Inflammatory macrophage treated with lipopolysaccharide for 4 hours (primary cell): ENCODE measurements at regions not wholly inside any gene's neighbourhood (a gene's known extent, or its start where the extent isn't known, plus 50 kb on each side); places are given as distances from the start of the nearest gene placed in this dataset.
"Not testable (repeated sequence)": the region's sequence is repeated elsewhere in the genome, so short reads cannot be mapped to it uniquely, and the experiment has no call there.

ENCODE experiments used
- DNase-seq: peaks from one replicate; pipeline ENCODE4 v3.0.0-alpha.2; 2020

- no peak for DNase-seq
Observed at GRCh38 chr4:95779447-95779846, 60.4 kb upstream of the PDHA2 start.

DNA sequence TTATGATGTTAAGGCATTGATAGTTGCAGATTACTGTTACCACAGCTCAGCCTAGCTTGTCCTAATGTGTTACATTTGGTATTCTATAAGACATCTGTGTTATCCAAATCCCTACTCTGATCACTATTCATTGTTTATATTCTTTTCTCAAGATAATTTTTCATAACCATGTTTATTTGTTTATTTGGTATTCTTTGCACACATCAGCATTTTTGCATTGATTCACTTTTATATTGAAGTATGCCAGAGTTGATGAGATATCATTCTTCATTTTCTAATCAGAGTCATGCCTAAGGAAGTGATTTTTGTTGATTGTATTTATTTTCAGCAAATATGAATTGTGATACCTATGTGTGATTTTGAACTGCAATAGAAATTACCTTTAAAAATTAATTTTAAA, 61.2 kb upstream of the PDHA2 start:
- no peak for DNase-seq

GRCh38 chr4:95770605-95771004, 69.3 kb upstream of the PDHA2 start:
- not testable (repeated sequence) for DNase-seq

DNA sequence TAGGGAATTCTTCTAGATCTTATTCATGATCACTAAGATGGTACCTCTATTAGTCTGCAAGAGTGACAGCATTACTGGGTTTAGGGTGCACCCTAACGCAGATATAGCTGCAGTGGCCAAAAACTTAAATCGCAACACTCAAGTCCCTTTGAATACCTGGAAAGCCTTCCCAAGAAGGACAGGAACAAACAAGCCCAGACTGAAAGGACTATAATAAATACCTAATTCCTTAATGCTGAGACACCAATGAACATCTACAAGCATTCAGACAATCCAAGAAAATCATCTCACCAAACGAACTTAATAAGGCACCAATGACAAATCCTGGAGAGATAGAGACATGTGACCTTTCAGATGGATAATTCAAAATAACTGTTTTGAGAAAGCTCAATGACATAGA, 74.9 kb upstream of the PDHA2 start:
- DNase-seq: no peak

- DNase-seq: no peak
Observed at GRCh38 chr4:95761871-95762270, 78.0 kb upstream of the PDHA2 start.

- DNase-seq: no peak
Observed at GRCh38 chr4:95761426-95761825, 78.5 kb upstream of the PDHA2 start.

DNA sequence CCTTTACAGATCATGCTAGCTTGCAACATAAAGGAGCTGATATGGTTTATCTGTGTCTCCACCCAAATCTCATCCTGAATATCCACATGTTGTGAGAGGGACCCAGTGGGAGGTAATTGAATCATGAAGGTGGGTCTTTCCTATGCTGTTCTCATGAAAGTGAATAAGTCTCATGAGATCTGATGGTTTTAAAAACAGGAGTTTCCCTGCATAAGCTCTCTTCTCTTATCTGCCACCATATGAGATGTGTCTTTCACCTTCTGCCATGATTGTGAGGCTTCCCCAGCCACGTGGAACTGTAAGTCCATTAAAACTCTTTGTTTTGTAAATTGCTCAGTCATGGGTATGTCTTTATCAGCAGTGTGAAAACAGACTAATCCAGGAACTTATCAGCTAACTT, 79.2 kb upstream of the PDHA2 start:
- not testable (repeated sequence) for DNase-seq

- DNase-seq: no peak
Observed at GRCh38 chr4:95758001-95758400, 81.9 kb upstream of the PDHA2 start.

DNA sequence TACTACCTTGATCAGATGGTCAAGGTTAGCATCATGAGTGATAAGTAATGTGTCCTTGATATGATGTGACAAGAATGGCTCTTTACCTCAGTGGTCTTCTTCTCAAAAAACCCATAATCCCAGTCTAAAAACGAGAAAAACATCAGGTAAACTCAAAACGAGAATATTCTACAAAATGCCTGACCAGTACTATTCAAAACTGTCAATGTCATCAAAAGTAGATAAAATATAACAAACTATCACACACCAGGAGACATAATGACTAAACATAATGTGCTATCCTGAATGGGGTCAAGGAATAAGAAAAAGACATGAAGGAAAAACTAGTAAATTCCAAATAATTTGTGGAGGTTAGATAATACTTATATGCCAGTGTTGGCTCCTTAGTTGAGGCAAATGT, 85.2 kb upstream of the PDHA2 start:
- no peak for DNase-seq

DNA sequence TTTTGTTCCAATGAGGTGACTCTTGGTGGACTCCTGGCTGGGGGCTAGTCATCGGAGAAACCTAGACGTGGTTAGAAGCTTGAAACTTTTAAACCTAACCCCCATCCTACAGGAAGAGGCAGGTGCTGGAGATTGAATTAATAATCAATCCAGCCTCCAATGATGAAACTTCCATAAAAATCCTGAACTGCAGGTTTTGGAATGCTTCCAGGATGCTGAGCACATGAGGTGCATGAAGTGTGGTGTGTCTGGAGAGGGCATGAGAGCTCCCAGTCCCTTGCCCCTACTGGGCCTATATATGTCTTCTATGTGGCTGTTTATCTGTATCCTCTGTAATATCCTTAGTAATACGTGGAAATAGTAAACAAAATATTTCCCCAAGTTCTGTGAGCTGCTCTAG, 90.7 kb upstream of the PDHA2 start:
- DNase-seq: no peak

GRCh38 chr4:95742872-95743271, 97.0 kb upstream of the PDHA2 start:
- DNase-seq: no peak

DNA sequence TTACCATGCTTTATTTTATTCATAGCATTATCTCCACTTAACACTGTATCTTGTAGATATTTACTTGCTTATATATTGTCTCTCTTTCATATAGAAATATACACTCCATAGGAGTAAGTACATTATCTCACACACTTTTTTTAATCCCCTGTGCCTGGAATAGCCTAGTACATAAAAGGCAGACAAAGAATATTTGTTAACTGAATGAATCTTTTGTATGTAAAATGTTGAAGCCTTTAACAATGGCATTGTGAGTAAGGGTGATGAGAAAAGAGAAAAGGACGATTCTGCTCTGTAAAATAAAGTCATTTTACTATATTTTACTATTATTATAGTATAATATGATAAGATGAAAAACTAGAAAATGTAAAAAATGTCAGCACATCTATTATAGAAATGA, 97.7 kb upstream of the PDHA2 start:
- no peak for DNase-seq

- DNase-seq: no peak
Observed at GRCh38 chr4:95732061-95732460, 107.8 kb upstream of the PDHA2 start.

DNA sequence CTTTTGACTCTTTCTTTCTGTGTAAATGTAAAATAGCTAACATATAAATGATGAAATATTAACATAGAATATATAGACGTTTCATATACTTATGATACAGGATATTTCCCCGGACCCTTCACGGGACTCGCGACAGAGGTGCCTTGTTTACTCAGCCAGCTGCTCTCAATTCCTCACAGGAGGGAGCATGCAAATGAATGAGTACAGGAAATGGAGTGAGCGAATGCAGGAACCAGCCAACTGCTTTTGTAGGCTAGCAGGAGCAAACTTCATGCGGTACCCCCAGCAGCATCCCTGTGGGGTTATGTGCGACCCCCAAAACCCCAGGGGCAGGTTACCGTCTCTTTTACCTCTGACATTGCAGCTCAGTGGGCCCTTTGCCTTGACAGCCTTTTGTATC, 110.3 kb upstream of the PDHA2 start:
- DNase-seq: no peak

GRCh38 chr4:95728145-95728544, 111.7 kb upstream of the PDHA2 start:
- DNase-seq: no peak

GRCh38 chr4:95715830-95716229, 124.1 kb upstream of the PDHA2 start:
- DNase-seq: no peak

DNA sequence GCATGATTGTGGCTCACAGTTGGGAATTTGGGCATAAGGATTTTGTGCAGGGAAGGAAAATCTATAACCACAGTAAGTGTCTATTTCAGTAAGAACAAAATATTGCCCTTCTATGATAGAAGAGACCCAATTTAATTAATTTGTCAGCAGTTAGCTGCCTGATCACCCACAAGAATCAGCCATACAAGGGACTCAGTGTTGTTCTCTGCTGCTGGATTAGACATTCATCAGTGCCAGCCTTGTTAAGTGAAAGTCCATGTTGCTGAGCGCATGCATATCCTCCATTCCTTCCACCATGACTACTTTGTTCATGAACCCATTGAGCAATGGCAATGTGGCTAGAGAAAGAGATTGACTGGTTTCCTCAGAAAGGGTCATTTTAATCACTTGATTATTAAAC, 125.3 kb upstream of the PDHA2 start:
- DNase-seq: no peak

GRCh38 chr4:95705323-95705722, 134.6 kb upstream of the PDHA2 start:
- no peak for DNase-seq

DNA sequence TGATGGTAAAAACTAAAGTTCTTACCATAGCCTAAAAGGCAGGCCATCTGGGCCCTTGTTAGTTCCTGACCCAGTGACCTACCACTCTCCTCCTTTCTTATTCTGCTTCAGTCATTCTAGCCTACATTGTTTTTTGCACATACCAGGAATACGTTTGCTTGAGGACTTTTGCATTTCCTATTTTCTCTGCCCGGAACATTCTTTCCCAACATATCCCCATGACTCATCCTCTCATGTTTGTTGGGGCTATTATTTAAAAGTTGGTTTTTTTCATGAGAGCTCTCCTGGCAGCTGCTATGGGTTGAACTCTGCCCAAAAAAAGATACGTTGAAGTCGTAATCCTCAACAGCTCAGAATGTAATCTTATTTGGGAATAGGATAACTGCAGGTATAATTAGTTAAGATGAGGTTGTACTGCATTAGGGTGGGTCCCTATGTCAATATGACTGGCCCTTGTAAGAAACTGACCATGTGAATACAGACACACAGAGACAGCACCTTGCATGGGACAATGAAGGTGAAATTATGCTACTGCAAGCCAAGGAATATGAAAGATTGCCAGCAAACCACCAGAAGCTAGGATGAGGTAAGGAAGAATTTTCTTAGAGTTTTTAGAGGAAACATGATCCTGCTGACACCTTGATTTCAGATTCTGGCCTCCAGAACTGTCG, 138.3 kb upstream of the PDHA2 start:
- no peak for DNase-seq

- DNase-seq: no peak
Observed at GRCh38 chr4:95694411-95694810, 145.5 kb upstream of the PDHA2 start.

DNA sequence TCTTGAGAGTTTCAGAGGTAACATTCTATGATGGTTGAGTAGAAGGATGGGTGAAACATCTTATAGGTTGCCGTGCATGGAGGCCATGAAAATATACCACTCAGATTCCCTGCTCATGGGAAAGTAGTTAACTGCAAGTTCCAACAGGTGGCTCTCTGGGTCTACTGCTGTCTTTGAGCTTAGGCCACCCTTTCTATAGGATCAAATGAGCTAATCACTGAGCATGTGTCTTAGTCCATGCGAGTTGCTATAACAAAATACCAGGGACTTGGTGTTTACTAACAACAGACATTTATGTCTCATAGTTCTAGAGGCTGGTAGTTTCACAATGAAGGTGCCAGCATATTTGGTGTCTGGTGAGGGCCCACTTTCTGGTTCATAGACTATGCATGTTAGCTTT, 144.8 kb upstream of the UNC5C start:
- no peak for DNase-seq

- no peak for DNase-seq
Observed at GRCh38 chr4:95676190-95676589, 127.4 kb upstream of the UNC5C start.

GRCh38 chr4:95675623-95676022, 126.8 kb upstream of the UNC5C start:
- no peak for DNase-seq

- no peak for DNase-seq
Observed at GRCh38 chr4:95674521-95674981, 125.8 kb upstream of the UNC5C start.

DNA sequence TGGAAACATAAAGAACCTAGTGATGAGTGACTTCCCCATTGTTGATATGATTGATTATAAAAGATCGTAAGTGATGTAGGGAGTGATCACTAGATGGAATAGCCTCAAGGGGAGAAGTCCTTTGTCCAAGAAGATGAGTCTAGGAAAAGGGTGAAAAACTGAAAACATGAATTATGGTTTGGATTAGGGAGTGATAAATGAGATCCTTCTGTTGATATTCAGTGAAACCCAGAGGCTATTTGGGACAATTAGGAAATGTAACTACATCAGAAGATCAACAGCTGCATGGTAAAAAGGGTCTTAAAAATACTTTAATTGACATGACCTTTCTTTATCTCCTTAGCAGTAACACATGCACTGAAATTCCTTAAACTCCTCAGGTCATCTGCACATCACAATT, 124.0 kb upstream of the UNC5C start:
- DNase-seq: no peak

- no peak for DNase-seq
Observed at GRCh38 chr4:95660719-95661118, 111.9 kb upstream of the UNC5C start.
